Fibroblast of the aortic adventitia (primary cell): ENCODE measurements at regions not wholly inside any gene's neighbourhood (a gene's known extent, or its start where the extent isn't known, plus 50 kb on each side); places are given as distances from the start of the nearest gene placed in this dataset.
"Not testable (repeated sequence)": the region's sequence is repeated elsewhere in the genome, so short reads cannot be mapped to it uniquely, and the experiment has no call there.

Experiments
- DNase-seq: peaks from one replicate; pipeline ENCODE4 v3.0.0-alpha.2; 2010; ENCODE audit warnings: low read depth
- H3K4me3 ChIP-seq: 2 replicates; pipeline ENCODE4 v1.5.1; 2011; ENCODE audit warnings: low read depth, mild to moderate bottlenecking, control low read depth, low read length, moderate library complexity
- CTCF ChIP-seq: IDR thresholded peaks from 2 replicates; pipeline ENCODE4 v1.5.1; 2011; ENCODE audit warnings: mild to moderate bottlenecking, low read length, control low read depth, inconsistent platforms; ENCODE audit not compliant: insufficient read depth

DNA sequence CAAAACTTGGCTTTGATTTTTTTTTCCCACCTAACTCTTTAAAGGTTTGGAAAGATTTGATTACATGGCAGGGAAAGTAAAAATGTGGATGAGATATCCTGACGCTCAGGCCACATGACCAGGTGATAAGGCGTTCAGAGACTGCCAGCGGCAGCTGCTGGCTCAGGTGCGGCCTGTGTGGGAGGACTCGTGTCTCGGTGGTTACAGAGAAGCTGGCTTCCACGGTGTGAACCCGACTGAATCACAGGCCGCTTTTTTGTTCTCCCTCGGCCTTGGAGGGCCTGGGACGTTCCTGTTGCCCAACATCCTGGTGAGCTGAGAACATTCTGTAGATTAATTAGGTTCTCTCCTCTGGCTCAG is 124.2 kb upstream of the ZNF516 start:
- no peak for TF ChIP-seq CTCF
- no peak for DNase-seq
- H3K4me3 ChIP-seq, result no peak overlapping the region

DNA sequence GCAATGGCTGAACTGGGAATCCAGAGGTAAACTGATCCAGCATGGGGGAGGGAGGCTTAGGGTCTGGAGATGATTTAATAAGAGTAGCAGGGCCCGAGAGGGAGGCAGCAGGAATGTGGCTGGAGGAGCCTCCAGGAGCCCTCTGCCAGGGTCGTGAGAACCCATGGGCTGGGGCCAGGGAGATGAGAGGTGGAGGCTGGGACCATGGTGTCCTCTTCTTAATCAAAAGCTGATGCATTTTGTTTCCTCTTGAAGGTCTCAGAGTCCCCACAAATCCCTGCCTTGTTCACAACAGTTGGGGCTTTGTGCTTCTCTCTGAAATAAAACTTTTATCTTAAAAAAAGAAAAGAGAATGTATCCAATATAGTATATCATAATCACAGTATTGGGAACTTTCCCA is 123.7 kb upstream of the ZNF516 start:
- H3K4me3 ChIP-seq, result no peak overlapping the region
- no peak for DNase-seq
- TF ChIP-seq CTCF, result no peak

GRCh38 chr18:76616373-76616772 is 121.3 kb upstream of the ZNF516 start:
- H3K4me3 ChIP-seq, result no peak overlapping the region
- no peak for TF ChIP-seq CTCF
- no peak for DNase-seq

- DNase-seq, result no peak
- H3K4me3 ChIP-seq, result no peak overlapping the region
Observed at GRCh38 chr18:76615065-76615733, 120.2 kb upstream of the ZNF516 start.

DNA sequence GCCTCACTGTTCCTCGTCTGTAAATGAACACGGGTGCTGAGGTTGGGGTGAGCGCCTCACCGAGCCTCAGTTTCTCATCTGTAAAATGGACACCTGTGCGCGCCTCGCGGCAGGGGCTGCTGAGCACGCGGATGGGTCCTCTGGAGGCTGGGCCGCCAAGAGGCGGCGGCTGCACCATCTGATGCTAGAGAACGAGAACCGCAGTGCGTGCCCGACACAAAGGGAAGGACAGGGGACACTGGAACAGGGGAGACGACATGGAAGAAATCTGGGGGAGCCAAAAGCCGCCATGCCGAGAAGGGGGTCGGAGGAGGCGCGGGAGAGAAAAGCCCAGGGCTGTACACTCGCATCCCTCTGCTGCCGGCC is 118.7 kb upstream of the ZNF516 start:
- no peak for DNase-seq
- TF ChIP-seq CTCF, result no peak
- H3K4me3 ChIP-seq, result no peak overlapping the region

More at GRCh38 chr18:76615065-76615733, 120.2 kb upstream of the ZNF516 start:
- no peak for TF ChIP-seq CTCF

GRCh38 chr18:76613053-76613754 is 118.2 kb upstream of the ZNF516 start:
- DNase-seq, result no peak
- TF ChIP-seq CTCF, result no peak
- no peak overlapping the region for H3K4me3 ChIP-seq

GRCh38 chr18:76611750-76612045 is 116.7 kb upstream of the ZNF516 start:
- H3K4me3 ChIP-seq, DNase-seq: not testable (repeated sequence)
